Endothelial cell of umbilical vein (primary cell): ENCODE measurements at regions not wholly inside any gene's neighbourhood (a gene's known extent, or its start where the extent isn't known, plus 50 kb on each side); places are given as distances from the start of the nearest gene placed in this dataset.

Source experiments
- EZH2 ChIP-seq: IDR thresholded peaks from 2 replicates; pipeline ENCODE4 v1.6.1; 2012; ENCODE audit warnings: borderline replicate concordance, low read depth, mild to moderate bottlenecking, moderate library complexity, low read length, inconsistent platforms; ENCODE audit not compliant: severe bottlenecking
- FOS ChIP-seq: IDR thresholded peaks from 2 replicates; pipeline ENCODE4 v1.6.1; 2011; ENCODE audit warnings: mild to moderate bottlenecking, low read length, moderate library complexity, borderline replicate concordance; ENCODE audit not compliant: insufficient read depth
- POLR2A ChIP-seq: IDR thresholded peaks from 2 replicates; pipeline ENCODE4 v1.6.1; 2012; ENCODE audit warnings: low read depth, mild to moderate bottlenecking, control low read depth, low read length
- TF ChIP-seq, protein P1 (sequence below), 2 donors: IDR thresholded peaks; 1 replicate in 1 of 2; 2 replicates in 1 of 2; pipeline ENCODE4 v1.5.1; 2011; ENCODE audit warnings: low read length in 2 of 2, mild to moderate bottlenecking in 2 of 2, moderate library complexity in 2 of 2, control low read depth in 1 of 2, inconsistent platforms in 1 of 2, low read depth in 1 of 2; ENCODE audit not compliant: insufficient read depth in 1 of 2; ENCODE audit errors: extremely low read depth in 1 of 2

DNA sequence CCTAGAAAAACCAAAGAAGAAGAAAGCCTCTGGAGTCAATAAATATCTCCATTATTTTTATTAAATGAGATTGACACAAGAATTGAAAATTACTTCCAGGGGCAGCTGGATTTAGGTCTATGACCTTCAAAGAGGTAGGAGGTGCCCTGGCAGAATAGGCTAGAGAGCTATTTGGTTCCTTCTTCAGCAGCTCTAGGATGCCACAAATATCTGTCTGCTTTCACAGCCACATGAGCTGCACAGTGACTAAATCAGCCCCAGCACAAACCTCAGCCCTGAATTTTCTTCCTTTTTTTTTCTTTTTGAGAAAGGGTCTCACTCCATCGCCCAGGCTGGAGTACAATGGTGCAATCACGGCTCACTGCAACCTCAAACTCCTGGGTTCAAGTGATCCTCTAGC is 223.5 kb downstream of the ABHD5 start:
- TF ChIP-seq, protein P1, sequence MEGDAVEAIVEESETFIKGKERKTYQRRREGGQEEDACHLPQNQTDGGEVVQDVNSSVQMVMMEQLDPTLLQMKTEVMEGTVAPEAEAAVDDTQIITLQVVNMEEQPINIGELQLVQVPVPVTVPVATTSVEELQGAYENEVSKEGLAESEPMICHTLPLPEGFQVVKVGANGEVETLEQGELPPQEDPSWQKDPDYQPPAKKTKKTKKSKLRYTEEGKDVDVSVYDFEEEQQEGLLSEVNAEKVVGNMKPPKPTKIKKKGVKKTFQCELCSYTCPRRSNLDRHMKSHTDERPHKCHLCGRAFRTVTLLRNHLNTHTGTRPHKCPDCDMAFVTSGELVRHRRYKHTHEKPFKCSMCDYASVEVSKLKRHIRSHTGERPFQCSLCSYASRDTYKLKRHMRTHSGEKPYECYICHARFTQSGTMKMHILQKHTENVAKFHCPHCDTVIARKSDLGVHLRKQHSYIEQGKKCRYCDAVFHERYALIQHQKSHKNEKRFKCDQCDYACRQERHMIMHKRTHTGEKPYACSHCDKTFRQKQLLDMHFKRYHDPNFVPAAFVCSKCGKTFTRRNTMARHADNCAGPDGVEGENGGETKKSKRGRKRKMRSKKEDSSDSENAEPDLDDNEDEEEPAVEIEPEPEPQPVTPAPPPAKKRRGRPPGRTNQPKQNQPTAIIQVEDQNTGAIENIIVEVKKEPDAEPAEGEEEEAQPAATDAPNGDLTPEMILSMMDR (IDR thresholded peaks at IDR 0.05; ENCODE audit: extremely low read depth in 1 of 2, insufficient read depth in 1 of 2, low read depth in 1 of 2, low read length in 2 of 2) = no peak
- TF ChIP-seq EZH2 (no peak), POLR2A (no peak), FOS (no peak)
